SJSA1 (cell line): ENCODE measurements at regions not wholly inside any gene's neighbourhood (a gene's known extent, or its start where the extent isn't known, plus 50 kb on each side); places are given as distances from the start of the nearest gene placed in this dataset.

Experiments used
- DNase-seq, 2 experiments: peaks; one replicate each; pipeline ENCODE4 v3.0.0-alpha.2; 2015 to 2020; ENCODE audit warnings: low spot score in 2 of 2, low read depth in 1 of 2
- H3K27ac ChIP-seq: fragments of 250-450 bp; sonication (Bioruptor Pico); 2 replicates; pipeline ENCODE4 v1.5.1; 2020; ENCODE audit warnings: mild to moderate bottlenecking, moderate library complexity
- H3K27me3 ChIP-seq: fragments of 250-450 bp; sonication (Bioruptor Pico); replicated peaks from 2 replicates; pipeline ENCODE4 v1.5.1; 2020; ENCODE audit warnings: mild to moderate bottlenecking, moderate library complexity
- H3K36me3 ChIP-seq: fragments of 250-450 bp; sonication (Bioruptor Pico); 2 replicates; pipeline ENCODE4 v1.5.1; 2020; ENCODE audit warnings: mild to moderate bottlenecking
- H3K4me1 ChIP-seq: fragments of 250-450 bp; sonication (Bioruptor Pico); replicated peaks from 2 replicates; pipeline ENCODE4 v1.6.1; 2021; ENCODE audit warnings: mild to moderate bottlenecking
- H3K4me3 ChIP-seq: fragments of 250-450 bp; sonication (Bioruptor Pico); 2 replicates; pipeline ENCODE4 v1.5.1; 2020; ENCODE audit warnings: mild to moderate bottlenecking
- H3K9me3 ChIP-seq: fragments of 250-450 bp; sonication (Bioruptor Pico); replicated peaks from 2 replicates; pipeline ENCODE4 v1.5.1; 2020; ENCODE audit warnings: mild to moderate bottlenecking

DNA sequence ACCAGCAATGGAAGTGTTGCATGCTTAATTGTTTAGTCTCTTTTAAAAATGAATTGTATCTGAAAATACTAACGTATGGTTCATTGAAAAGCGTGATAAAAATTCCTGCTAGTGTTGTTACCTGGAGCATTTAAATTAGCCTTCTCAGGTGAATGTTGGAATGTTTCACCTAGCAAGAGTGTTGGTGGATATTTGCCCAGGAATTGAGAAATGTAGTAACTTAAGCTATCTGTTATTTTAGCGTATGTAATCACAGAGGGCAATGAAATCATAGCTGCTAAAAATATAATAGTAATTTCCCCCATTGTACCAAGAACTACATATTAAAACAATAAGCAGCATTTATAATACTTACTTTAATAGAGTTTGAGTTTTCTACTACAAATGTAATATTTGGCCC, 166.1 kb upstream of the KIAA1217 start:
- Histone ChIP-seq H3K4me1 (no peaks in the 10 kb centered on the region), H3K4me3 (no peak overlapping the region), H3K27me3 (no peaks in the 10 kb centered on the region), H3K36me3 (no peaks in the 10 kb centered on the region), H3K9me3 (no peaks in the 10 kb centered on the region), H3K27ac (no peak overlapping the region)
- DNase-seq: no peak

DNA sequence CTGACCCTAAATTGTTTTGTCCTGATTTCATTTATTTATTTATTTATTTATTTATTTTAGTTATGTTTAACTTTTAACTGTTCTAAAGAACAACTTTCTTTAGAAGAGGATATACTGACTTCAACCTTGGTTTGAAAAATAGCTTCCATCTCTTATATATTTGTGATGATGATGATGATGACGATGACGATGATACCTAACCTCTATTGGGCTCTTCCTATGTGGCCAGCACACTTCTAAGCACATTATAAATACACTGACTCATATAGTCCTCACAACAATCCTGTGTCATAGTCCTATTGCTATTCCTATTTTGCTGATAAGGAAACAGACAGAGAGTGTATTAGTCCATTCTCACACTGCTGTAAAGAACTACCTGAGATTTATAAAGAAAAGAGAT, 162.9 kb upstream of the KIAA1217 start:
- Histone ChIP-seq H3K4me1 (no peaks in the 10 kb centered on the region), H3K27me3 (no peaks in the 10 kb centered on the region)
- no peak for DNase-seq

DNA sequence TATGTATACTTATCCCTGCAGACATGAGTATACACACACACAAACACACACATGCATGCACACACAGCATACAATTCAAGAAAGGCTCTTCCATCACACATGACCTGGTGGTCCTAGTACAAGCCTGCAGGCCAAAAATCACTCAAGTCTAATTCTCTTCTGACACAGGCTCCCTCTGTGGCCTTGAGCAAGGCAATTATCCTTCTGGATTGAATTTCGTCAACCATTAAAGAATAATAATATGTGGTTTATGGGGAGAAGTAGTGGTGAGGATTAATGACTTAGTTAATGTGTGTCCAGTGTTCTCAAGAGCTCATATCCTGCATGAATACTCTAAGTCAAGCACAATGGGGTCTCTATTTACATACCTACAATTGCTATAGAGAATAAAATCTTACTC, 161.8 kb upstream of the KIAA1217 start:
- Histone ChIP-seq H3K4me1 (no peaks in the 10 kb centered on the region), H3K27me3 (no peaks in the 10 kb centered on the region), H3K9me3 (no peaks in the 10 kb centered on the region), H3K27ac (no peak overlapping the region), H3K4me3 (no peak overlapping the region), H3K36me3 (no peaks in the 10 kb centered on the region)
- DNase-seq: no peak

More for the DNA sequence above, 162.9 kb upstream of the KIAA1217 start:
- Histone ChIP-seq H3K9me3 (no peaks in the 10 kb centered on the region), H3K4me3 (no peak overlapping the region), H3K27ac (no peak overlapping the region), H3K36me3 (no peaks in the 10 kb centered on the region)

DNA sequence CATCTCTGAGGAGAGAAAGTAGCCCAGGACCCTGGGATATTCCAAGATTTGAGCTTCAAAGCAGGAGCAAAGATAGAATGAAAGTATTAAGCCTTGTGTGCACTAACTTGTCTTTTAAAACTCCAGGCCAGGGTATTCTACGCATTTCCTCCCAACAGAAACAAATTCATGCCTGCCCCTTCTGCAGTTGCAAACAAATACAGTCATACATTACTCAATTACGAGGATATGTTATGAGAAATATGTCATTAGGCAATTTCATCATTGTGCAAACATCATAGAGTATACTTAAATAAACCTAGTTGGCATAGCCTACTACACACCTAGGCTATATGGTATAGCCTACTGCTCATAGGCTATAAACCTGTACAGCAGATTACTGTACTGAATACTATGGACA, 154.5 kb upstream of the KIAA1217 start:
- Histone ChIP-seq H3K27me3 (no peaks in the 10 kb centered on the region), H3K36me3 (no peaks in the 10 kb centered on the region), H3K27ac (no peak overlapping the region), H3K9me3 (no peaks in the 10 kb centered on the region), H3K4me3 (no peak overlapping the region), H3K4me1 (no peaks in the 10 kb centered on the region)
- no peak for DNase-seq

DNA sequence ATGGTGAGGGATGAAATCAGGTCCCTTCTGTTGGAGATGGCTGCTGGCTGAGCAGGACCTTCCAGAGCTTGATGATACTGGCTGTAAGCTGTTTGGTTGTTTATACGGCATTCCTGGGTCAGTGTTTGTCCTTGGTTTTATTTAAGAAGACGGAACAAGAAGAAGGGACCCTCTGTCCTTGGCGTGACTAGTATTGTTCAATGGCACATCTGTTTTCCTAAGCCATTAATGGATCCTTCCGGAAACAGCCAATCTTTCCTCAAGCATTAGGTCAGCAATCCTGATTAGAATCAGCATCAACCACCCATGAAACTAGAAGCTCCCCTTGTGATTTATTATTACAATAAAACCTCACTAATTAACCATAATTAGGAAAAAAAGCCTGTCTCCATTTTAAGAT, 128.7 kb upstream of the KIAA1217 start:
- Histone ChIP-seq H3K9me3 (no peaks in the 10 kb centered on the region), H3K36me3 (no peaks in the 10 kb centered on the region), H3K27me3 (no peaks in the 10 kb centered on the region), H3K4me1 (no peaks in the 10 kb centered on the region), H3K27ac (no peak overlapping the region), H3K4me3 (no peak overlapping the region)
- DNase-seq: no peak

DNA sequence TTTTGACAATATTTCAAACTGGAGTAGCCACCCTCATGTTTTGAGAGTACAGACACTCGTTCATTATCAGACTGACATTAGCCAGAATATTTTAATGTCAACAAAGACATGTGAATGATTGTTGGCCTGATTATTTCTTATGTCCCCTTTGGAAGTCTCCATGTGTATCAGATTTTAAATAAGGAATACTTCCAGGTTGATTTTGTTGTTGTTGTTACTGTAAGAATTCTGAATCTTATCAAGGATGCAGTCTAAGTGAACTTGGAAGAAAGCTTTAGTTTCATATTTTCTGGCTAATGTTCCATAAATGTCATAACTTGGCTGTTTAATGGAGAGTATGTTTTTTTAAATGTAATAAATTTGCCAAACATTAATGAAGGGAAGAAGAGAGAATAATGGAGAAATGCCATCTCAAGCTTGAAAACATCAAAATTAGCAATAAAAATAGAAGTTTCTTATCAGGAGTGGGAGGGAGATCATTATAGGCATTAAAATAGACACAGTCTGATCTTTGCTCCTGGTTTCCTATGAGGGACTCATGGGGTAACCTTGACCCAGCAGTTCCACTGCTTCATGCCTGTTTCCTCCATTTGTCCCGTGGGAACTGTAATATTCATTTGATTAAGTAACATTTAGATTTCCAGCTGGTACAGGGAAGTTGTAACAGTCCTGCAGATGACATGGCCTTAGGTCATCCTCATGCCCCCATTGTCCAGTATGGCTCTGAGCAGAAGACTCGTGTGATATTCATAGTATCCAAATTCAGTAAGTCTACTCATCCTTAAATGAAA, 122.4 kb upstream of the KIAA1217 start:
- Histone ChIP-seq H3K36me3 (no peaks in the 10 kb centered on the region), H3K27ac (no peak overlapping the region), H3K27me3 (no peaks in the 10 kb centered on the region), H3K9me3 (no peaks in the 10 kb centered on the region; the same call in 1 of the 2 replicates), H3K4me1 (no peaks in the 10 kb centered on the region), H3K4me3 (no peak overlapping the region)
- DNase-seq: no peak

DNA sequence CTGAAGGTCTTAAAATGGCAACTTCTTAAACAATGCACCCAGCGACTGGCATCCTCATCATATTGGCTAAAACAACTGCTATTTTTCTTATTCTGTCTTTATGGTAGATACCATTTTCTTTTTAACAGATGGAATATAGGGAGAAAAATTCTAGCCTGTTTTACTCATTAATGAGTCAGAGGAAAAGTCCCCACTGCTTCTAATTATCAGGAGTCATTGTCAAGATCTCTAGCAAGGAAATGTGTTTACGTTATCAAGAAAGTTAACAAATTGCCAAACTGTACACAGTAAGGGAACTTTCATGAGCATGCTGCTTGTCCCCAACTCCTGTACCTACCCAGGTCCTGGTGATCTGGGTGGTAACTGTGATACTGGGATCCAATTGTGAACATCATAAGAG, 117.7 kb upstream of the KIAA1217 start:
- Histone ChIP-seq H3K27ac (no peak overlapping the region), H3K27me3 (no peaks in the 10 kb centered on the region), H3K4me1 (no peaks in the 10 kb centered on the region), H3K4me3 (no peak overlapping the region), H3K9me3 (peaks cover 5% of the 10 kb centered on the region), H3K36me3 (no peaks in the 10 kb centered on the region)
- no peak for DNase-seq

DNA sequence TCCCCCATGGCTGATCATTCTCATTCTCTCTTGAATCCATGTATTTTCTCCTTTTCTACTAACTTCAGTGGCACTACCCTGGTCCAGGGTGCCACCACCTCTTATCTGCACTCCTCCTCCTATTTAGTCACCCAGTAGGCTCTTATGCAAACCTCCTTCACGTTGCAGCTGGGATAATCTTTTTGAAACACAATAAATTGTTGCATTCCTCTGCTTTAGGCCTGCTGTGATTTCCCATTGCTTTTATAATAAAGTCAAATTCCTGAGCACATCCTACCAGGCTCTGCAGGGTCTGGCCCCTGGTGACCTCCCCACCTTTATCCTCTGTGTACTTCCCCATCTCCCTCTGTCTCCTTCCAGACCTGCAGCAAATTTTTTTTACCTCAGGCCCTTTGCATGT, 112.7 kb upstream of the KIAA1217 start:
- H3K9me3 ChIP-seq: peaks cover 5% of the 10 kb centered on the region; the same call in 1 of the 2 replicates

DNA sequence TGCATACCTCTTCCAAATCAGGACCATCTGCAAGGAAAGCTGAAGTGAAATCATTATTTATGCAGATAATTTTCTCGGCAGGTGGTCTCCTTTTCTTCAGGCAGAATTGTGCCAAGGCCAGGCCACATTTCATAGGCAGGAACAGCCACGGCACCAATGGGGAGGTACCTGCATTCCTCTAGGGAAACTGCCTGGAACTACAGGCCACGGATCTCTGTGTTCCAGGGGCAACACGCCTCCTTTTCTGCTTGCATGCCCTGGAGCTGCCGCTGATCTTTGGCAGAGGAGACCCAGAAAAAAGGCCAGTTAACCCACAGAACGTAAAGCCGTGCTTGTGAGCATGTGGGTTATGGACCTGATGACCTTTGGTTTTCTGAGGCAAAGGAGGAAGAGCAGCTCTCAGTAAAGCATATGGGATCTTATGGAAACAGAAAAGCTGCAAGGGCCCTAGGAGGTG, 111.2 kb upstream of the KIAA1217 start:
- H3K4me3 ChIP-seq: no peak overlapping the region
- no peaks in the 10 kb centered on the region for H3K27me3 ChIP-seq
- H3K36me3 ChIP-seq: no peaks in the 10 kb centered on the region
- no peaks in the 10 kb centered on the region for H3K4me1 ChIP-seq
- peaks cover 5% of the 10 kb centered on the region; the same call in 1 of the 2 replicates for H3K9me3 ChIP-seq
- no peak overlapping the region for H3K27ac ChIP-seq
- DNase-seq: no peak

More for the DNA sequence above, 112.7 kb upstream of the KIAA1217 start:
- H3K36me3 ChIP-seq: no peaks in the 10 kb centered on the region
- no peak overlapping the region for H3K27ac ChIP-seq
- no peak for DNase-seq
- H3K4me1 ChIP-seq: no peaks in the 10 kb centered on the region
- H3K27me3 ChIP-seq: no peaks in the 10 kb centered on the region
- H3K4me3 ChIP-seq: no peak overlapping the region

DNA sequence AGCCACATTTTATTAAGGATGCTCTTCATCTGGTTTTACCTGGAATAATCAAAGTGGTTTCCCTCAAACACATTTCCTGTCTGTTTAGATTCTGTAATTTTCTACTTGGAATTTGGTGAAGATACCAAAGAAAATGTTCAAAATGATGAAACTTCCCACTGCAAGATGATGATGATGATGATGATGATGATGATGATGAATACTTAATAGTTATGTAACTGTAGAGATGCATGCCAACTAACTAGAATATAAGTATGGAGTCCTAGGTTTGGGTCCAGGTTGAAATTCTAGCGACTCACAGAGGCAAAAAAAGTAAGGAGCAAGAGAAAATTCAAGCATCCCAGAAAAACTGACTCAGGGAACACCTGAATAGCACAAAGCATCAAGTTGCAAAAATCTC, 104.0 kb upstream of the KIAA1217 start:
- H3K4me3 ChIP-seq: no peak overlapping the region
- no peak overlapping the region for H3K27ac ChIP-seq
- H3K36me3 ChIP-seq: no peaks in the 10 kb centered on the region
- H3K9me3 ChIP-seq: no peaks in the 10 kb centered on the region
- H3K27me3 ChIP-seq: no peaks in the 10 kb centered on the region
- DNase-seq: no peak
- no peaks in the 10 kb centered on the region for H3K4me1 ChIP-seq

DNA sequence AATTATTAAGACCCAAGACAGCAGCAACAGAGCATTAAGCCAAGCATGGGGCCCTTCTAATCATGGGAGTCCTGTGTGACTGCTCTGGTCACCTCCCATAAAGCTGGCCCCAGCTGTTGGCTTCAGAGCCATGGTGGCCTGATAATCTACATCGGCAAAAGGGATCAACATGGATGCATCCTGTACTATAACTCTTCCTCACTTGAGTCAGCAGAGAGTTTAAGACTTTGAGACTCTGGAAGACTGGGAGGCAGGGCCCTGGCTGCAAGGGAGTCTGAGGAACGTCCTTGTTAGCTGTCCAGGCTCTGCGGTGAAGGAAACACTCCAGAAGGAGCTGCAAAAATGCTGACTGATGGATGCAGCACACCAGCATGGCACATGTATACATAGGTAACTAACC, 95.0 kb upstream of the KIAA1217 start:
- no peaks in the 10 kb centered on the region for H3K27me3 ChIP-seq
- H3K36me3 ChIP-seq: no peaks in the 10 kb centered on the region
- no peaks in the 10 kb centered on the region for H3K9me3 ChIP-seq
- no peak for DNase-seq
- H3K27ac ChIP-seq: no peak overlapping the region
- no peak overlapping the region for H3K4me3 ChIP-seq
- H3K4me1 ChIP-seq: no peaks in the 10 kb centered on the region

DNA sequence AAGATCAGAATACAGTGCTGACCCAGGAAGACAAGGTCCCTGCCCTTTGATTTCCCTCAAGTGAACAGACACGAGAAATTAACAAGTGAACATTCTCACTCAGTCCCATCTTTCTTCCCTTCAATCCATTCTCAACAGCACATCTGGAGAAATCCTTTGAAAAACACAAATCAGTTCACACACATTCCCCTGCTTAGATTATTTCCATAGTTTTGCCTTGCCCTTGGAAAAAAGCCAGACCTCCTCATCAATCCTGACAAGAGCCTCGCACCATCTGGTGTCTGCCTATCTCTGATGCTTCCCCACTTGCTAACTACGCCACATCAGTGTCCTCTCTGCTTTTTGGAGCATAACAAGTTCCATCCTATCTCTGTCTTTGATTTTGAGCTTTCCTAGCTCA, 94.4 kb upstream of the KIAA1217 start:
- DNase-seq: no peak

DNA sequence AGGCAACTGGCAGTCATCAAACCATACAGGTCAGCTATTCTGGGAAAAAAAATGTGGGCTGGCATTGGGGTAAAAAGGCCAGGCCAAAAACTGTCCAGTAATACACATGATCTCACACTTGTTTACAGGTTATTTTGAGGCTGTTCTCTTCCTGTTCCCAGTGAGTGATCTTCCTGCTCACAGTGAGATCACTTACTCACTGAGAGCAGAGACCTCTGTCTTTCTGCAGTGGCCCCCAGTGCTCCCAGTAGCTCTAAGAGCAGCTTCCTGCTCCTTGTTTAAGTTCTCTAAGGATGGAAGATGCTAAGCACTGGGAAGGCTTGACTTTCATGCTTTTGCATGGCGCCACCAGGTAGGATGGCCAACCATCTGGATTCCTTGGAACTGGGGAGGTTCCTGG, 93.5 kb upstream of the KIAA1217 start:
- H3K9me3 ChIP-seq: no peaks in the 10 kb centered on the region
- DNase-seq: no peak
- H3K36me3 ChIP-seq: no peaks in the 10 kb centered on the region
- H3K4me1 ChIP-seq: no peaks in the 10 kb centered on the region
- H3K4me3 ChIP-seq: no peak overlapping the region
- no peak overlapping the region for H3K27ac ChIP-seq
- no peaks in the 10 kb centered on the region for H3K27me3 ChIP-seq

More for the DNA sequence above, 94.4 kb upstream of the KIAA1217 start:
- no peak overlapping the region for H3K4me3 ChIP-seq
- H3K27ac ChIP-seq: no peak overlapping the region
- no peaks in the 10 kb centered on the region for H3K36me3 ChIP-seq
- H3K9me3 ChIP-seq: no peaks in the 10 kb centered on the region
- no peaks in the 10 kb centered on the region for H3K4me1 ChIP-seq
- H3K27me3 ChIP-seq: no peaks in the 10 kb centered on the region

DNA sequence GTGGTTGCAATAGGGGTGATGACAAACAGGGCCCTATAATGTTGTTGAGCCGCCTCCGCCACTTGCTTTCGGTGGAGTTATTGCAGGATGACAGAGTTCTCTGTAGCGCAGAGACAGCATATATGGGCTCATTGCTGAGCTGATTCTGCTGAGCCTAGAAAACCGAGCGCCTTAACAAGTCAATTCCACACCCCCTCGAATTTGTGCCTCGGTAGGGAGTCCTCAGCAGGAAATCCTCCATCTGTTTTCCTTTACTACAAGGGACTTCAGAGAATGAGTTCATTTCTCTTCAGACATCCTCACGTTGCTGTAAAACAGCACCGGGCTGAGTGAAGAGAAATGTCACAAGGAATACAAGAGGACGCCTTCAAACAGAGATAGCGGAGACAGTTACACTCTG, 90.7 kb upstream of the KIAA1217 start:
- Histone ChIP-seq H3K36me3 (no peaks in the 10 kb centered on the region), H3K4me3 (no peak overlapping the region), H3K27me3 (no peaks in the 10 kb centered on the region), H3K4me1 (no peaks in the 10 kb centered on the region), H3K27ac (no peak overlapping the region), H3K9me3 (no peaks in the 10 kb centered on the region)
- DNase-seq: no peak

DNA sequence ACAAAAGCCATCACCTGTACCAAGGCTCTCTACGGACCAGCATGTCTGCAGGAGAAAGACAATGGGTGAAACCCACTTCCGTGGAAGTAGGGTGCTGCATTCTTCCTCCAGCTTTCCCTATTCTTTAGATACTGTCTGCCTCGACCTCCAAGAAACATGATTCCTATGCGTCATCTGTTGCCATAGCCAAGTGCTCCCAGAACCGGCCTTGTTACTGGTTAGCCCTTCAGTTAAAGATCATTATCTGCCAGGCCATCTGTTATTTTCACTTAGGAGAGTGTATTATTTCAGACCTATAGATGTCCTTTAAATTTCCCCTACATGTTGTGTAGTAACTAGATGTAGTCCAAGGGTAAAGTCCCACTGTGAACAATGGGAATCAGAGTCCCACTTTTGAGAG, 89.0 kb upstream of the KIAA1217 start:
- H3K27ac ChIP-seq: no peak overlapping the region
- DNase-seq: no peak

More for the DNA sequence above, 89.0 kb upstream of the KIAA1217 start:
- Histone ChIP-seq H3K36me3 (no peaks in the 10 kb centered on the region), H3K27me3 (no peaks in the 10 kb centered on the region), H3K9me3 (no peaks in the 10 kb centered on the region), H3K4me1 (no peaks in the 10 kb centered on the region), H3K4me3 (no peak overlapping the region)
